ENCODE measurements at regions not wholly inside any gene's neighbourhood (a gene's known extent, or its start where the extent isn't known, plus 50 kb on each side); places are given as distances from the start of the nearest gene placed in this dataset.

DNA sequence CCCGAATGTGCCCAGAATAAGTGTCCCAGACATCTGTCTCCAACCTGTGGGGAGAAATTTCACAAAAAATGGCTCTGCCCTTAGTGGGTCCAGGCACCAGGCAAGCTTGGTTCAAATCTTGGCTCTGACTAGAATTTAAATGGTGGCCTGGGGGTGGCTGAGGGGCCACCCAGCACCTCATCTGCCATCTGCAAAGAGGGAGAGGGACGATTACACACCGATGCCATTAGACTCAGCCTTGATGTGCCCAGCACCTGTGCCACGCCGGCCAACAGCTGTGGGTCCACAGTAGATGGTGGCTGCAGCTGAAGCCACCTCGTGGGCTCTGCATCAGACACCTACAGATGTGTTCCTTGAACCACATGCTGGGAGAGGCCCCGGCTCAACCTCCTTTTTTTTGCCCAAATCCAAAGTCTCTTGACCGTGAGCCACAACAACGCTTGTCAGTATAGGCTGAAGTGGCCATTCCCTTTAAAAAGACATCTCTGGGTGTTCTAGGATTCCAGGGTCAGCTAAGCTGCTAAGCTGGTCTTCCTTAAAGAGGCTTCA lies 222.0 kb upstream of the RAB6C start (continued):
- TF ChIP-seq NFYB (CRISPR knock-in tag; conservative IDR thresholded peaks at IDR 0.05; ENCODE audit: low read depth): no peak
- TF ChIP-seq, protein P1, sequence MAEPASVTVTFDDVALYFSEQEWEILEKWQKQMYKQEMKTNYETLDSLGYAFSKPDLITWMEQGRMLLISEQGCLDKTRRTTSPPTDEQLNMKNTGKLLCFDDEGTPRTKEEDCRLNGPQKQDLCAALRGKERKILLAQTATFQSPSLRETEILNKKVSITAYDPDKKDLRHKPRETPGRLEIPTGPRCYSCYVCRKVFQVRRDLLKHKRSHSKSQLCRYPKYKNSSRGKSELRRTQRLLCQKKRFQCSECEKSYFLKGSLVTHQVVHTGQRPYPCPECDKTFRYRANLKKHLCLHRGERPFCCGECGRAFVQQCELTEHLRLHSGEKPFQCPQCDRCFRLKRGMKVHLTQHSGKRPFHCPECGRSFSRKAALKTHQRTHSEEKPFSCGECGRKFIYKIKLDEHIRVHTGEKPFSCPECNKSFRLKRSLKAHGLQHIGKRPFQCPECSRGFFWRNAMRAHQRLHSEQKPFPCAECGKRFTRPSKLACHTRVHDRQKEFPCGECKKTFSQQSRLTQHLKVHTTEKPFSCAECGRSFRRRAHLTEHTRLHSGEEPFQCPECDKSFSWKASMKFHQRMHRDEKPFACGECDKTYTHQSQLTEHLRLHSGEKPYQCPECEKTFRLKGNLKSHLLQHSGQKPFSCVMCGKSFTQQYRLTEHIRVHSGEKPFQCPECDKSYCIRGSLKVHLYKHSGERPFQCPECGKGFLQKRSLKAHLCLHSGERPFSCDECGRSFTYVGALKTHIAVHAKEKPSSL (CRISPR knock-in tag; conservative IDR thresholded peaks at IDR 0.05): no peak
- no peak for TF ChIP-seq IRF1 (CRISPR knock-in tag; IDR thresholded peaks at IDR 0.05)
- TF ChIP-seq RORB (CRISPR knock-in tag; IDR thresholded peaks at IDR 0.05): no peak
- no peak for TF ChIP-seq ZNF416 (CRISPR knock-in tag; IDR thresholded peaks at IDR 0.05)
- TF ChIP-seq SP1 (CRISPR knock-in tag; conservative IDR thresholded peaks at IDR 0.05): no peak
- TF ChIP-seq ZNF263 (CRISPR knock-in tag; IDR thresholded peaks at IDR 0.05; ENCODE audit: low read depth): no peak
- TF ChIP-seq, protein P2, sequence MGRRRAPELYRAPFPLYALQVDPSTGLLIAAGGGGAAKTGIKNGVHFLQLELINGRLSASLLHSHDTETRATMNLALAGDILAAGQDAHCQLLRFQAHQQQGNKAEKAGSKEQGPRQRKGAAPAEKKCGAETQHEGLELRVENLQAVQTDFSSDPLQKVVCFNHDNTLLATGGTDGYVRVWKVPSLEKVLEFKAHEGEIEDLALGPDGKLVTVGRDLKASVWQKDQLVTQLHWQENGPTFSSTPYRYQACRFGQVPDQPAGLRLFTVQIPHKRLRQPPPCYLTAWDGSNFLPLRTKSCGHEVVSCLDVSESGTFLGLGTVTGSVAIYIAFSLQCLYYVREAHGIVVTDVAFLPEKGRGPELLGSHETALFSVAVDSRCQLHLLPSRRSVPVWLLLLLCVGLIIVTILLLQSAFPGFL (CRISPR knock-in tag; IDR thresholded peaks at IDR 0.05; ENCODE audit: borderline replicate concordance): no peak
- TF ChIP-seq FOXP1 (CRISPR knock-in tag; IDR thresholded peaks at IDR 0.05; ENCODE audit: borderline replicate concordance): no peak
- no peak for TF ChIP-seq SMAD3 (CRISPR knock-in tag; IDR thresholded peaks at IDR 0.05; ENCODE audit: borderline replicate concordance)
- TF ChIP-seq ZNF138 (CRISPR knock-in tag; conservative IDR thresholded peaks at IDR 0.05): no peak

- H3K9me3 Mint-ChIP-seq: peaks cover 9% of the 10 kb centered on the region
- peaks cover 34% of the 10 kb centered on the region for H3K4me1 Mint-ChIP-seq
- peaks cover 6% of the 10 kb centered on the region; the same call in 1 of the 2 replicates for H3K27me3 Mint-ChIP-seq (ENCODE audit: low read depth)
- ATAC-seq (peak; percentile 95), DNase-seq (ENCODE audit: low spot score) (peak; percentile 38)
- peak overlapping the region; percentile 55 for H3K4me3 Mint-ChIP-seq
- CTCF ChIA-PET: interaction anchor here (0.7 to 2.1 kb wide), 5 partner anchors 9 to 314 kb away, joined by 3 to 16 read pairs (median 9); no protein-coding TSS in a partner anchor
- H3K27ac Mint-ChIP-seq: peak overlapping the region; percentile 98
- POLR2A ChIA-PET: interaction anchor here (0.6 kb wide), 1 partner anchor 69 kb away, joined by 3 read pairs; no protein-coding TSS in a partner anchor
- TF ChIP-seq, protein P3, sequence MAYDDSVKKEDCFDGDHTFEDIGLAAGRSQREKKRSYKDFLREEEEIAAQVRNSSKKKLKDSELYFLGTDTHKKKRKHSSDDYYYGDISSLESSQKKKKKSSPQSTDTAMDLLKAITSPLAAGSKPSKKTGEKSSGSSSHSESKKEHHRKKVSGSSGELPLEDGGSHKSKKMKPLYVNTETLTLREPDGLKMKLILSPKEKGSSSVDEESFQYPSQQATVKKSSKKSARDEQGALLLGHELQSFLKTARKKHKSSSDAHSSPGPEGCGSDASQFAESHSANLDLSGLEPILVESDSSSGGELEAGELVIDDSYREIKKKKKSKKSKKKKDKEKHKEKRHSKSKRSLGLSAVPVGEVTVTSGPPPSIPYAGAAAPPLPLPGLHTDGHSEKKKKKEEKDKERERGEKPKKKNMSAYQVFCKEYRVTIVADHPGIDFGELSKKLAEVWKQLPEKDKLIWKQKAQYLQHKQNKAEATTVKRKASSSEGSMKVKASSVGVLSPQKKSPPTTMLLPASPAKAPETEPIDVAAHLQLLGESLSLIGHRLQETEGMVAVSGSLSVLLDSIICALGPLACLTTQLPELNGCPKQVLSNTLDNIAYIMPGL (CRISPR knock-in tag; IDR thresholded peaks at IDR 0.05): no peak
- TF ChIP-seq, protein P4, sequence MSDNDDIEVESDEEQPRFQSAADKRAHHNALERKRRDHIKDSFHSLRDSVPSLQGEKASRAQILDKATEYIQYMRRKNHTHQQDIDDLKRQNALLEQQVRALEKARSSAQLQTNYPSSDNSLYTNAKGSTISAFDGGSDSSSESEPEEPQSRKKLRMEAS (CRISPR knock-in tag; IDR thresholded peaks at IDR 0.05): 0 out of 2 replicates have a peak, but pooled peaks have one; percentile 38
- TF ChIP-seq, protein P5, sequence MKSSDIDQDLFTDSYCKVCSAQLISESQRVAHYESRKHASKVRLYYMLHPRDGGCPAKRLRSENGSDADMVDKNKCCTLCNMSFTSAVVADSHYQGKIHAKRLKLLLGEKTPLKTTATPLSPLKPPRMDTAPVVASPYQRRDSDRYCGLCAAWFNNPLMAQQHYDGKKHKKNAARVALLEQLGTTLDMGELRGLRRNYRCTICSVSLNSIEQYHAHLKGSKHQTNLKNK (CRISPR knock-in tag; IDR thresholded peaks at IDR 0.05): peak; percentile 55; the same call in 1 of the 2 replicates
- no peak for TF ChIP-seq IRF1 (CRISPR knock-in tag; IDR thresholded peaks at IDR 0.05)
- TF ChIP-seq USF1 (CRISPR knock-in tag; IDR thresholded peaks at IDR 0.05): no peak
- 0 out of 2 replicates have a peak, but pooled peaks have one; percentile 20 for TF ChIP-seq SP1 (CRISPR knock-in tag; conservative IDR thresholded peaks at IDR 0.05)
- 0 out of 2 replicates have a peak, but pooled peaks have one; percentile 39 for TF ChIP-seq ZNF317 (CRISPR knock-in tag; IDR thresholded peaks at IDR 0.05; ENCODE audit: borderline replicate concordance, low read depth)
- no peak for TF ChIP-seq TCF7 (CRISPR knock-in tag; IDR thresholded peaks at IDR 0.05; ENCODE audit: low read depth)
- TF ChIP-seq ZNF423 (CRISPR knock-in tag; IDR thresholded peaks at IDR 0.05): no peak
- 0 out of 2 replicates have a peak, but pooled peaks have one; percentile 19 for TF ChIP-seq FOXK1 (CRISPR knock-in tag; IDR thresholded peaks at IDR 0.05)
- peak; percentile 52; the same call in 1 of the 2 replicates for TF ChIP-seq ETV6 (CRISPR knock-in tag; IDR thresholded peaks at IDR 0.05)
- TF ChIP-seq, protein P6, sequence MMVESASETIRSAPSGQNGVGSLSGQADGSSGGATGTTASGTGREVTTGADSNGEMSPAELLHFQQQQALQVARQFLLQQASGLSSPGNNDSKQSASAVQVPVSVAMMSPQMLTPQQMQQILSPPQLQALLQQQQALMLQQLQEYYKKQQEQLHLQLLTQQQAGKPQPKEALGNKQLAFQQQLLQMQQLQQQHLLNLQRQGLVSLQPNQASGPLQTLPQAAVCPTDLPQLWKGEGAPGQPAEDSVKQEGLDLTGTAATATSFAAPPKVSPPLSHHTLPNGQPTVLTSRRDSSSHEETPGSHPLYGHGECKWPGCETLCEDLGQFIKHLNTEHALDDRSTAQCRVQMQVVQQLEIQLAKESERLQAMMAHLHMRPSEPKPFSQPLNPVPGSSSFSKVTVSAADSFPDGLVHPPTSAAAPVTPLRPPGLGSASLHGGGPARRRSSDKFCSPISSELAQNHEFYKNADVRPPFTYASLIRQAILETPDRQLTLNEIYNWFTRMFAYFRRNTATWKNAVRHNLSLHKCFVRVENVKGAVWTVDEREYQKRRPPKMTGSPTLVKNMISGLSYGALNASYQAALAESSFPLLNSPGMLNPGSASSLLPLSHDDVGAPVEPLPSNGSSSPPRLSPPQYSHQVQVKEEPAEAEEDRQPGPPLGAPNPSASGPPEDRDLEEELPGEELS (CRISPR knock-in tag; IDR thresholded peaks at IDR 0.05): no peak
- no peak for TF ChIP-seq ZNF263 (CRISPR knock-in tag; IDR thresholded peaks at IDR 0.05; ENCODE audit: low read depth)
- no peaks in the 10 kb centered on the region for H3K36me3 Mint-ChIP-seq
These were observed 221.3 kb upstream of the RAB6C start for GRCh38 chr2:129757915-129758783.
